ENCODE measurements at regions not wholly inside any gene's neighbourhood (a gene's known extent, or its start where the extent isn't known, plus 50 kb on each side); places are given as distances from the start of the nearest gene placed in this dataset.

DNA sequence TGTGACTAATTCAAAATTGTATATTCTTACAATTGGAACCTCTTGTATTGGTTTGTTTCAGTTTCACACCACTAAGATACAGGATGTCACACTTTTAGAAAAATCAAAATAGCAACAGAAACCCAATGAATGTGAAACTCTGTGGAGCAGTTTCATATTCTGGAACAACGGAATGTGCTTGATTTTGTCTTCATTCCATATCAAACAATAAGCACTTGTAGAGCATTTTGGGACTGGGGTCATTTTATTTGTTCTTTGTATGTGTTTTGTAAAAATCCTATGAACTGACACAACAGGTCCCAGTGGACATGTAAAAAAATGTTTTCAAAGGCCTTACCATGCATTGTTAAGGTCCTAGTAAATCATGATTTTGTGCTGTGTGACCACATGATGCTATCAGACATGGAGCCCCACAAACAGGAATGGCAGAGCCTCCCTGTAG, 123.1 kb downstream of the DKK1 start:
- DNase-seq (ENCODE audit: low spot score) = peak; percentile 6
- TF ChIP-seq, protein P1, sequence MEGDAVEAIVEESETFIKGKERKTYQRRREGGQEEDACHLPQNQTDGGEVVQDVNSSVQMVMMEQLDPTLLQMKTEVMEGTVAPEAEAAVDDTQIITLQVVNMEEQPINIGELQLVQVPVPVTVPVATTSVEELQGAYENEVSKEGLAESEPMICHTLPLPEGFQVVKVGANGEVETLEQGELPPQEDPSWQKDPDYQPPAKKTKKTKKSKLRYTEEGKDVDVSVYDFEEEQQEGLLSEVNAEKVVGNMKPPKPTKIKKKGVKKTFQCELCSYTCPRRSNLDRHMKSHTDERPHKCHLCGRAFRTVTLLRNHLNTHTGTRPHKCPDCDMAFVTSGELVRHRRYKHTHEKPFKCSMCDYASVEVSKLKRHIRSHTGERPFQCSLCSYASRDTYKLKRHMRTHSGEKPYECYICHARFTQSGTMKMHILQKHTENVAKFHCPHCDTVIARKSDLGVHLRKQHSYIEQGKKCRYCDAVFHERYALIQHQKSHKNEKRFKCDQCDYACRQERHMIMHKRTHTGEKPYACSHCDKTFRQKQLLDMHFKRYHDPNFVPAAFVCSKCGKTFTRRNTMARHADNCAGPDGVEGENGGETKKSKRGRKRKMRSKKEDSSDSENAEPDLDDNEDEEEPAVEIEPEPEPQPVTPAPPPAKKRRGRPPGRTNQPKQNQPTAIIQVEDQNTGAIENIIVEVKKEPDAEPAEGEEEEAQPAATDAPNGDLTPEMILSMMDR (IDR thresholded peaks at IDR 0.05; ENCODE audit: borderline replicate concordance, control extremely low read depth, extremely low read depth, insufficient read depth, missing control alignments) = no peak
- in situ Hi-C loops (cut with MboI; ENCODE audit: low sequenced_read_pairs, unreplicated experiment) = no loop called here

DNA sequence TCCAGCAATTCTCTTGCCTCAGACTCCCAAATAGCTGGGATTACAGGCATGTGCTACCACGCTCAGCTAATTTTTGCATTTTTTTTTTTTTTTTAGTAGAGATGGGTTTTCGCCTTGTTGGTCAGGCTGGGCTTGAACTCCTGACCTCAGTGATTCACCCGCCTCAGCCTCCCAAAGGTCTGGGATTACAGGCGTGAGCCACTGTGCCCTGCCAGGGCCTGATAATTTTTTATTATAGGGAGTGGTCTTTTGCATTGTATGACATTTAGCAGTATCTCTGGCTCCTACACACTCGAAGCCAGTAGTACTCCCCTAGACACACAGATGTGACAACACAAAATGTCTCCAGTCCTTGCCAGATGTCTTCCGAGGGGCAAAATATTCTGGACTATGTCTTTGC, 124.0 kb downstream of the DKK1 start:
- DNase-seq (ENCODE audit: low spot score) = no peak
- TF ChIP-seq, protein P1 (IDR thresholded peaks at IDR 0.05; ENCODE audit: borderline replicate concordance, control extremely low read depth, extremely low read depth, insufficient read depth, missing control alignments) = no peak
- in situ Hi-C loops (cut with MboI; ENCODE audit: low sequenced_read_pairs, unreplicated experiment) = no loop called here

DNA sequence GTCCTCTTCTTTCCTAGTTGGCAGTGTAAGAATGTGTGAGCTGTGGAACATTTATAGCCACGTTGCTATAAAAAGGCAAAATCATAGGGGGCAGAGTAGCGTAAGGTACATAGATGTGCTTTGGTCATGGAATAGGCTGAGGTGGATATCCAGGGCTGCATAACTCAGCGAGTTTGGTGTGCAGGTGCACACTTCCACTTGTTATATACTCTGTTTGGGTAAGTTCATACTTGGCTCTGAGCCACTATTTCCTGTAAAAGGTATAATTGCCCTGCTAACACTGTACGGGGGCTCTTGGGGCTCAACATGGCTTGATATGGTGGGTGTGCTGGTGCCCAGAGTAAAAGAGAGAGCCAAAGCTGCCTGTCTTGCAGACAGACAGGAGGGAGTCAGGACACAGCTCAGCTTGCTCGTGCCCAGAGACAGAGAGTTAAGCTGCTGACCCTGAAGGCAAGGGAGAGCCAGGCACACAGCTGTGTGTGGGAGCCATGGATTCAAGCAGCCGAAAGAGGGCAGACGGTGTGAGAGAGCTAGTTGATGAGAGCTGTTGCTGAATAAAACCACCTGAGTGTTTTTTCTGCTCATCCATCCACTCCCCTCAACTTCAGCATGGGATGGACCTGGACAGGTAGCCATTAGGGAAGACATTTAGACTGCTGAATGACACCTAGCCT, 126.7 kb downstream of the DKK1 start:
- TF ChIP-seq, protein P1 (IDR thresholded peaks at IDR 0.05; ENCODE audit: borderline replicate concordance, control extremely low read depth, extremely low read depth, insufficient read depth, missing control alignments) = no peak
- no peak for DNase-seq (ENCODE audit: low spot score)
- in situ Hi-C loops (cut with MboI; ENCODE audit: low sequenced_read_pairs, unreplicated experiment) = no loop called here

DNA sequence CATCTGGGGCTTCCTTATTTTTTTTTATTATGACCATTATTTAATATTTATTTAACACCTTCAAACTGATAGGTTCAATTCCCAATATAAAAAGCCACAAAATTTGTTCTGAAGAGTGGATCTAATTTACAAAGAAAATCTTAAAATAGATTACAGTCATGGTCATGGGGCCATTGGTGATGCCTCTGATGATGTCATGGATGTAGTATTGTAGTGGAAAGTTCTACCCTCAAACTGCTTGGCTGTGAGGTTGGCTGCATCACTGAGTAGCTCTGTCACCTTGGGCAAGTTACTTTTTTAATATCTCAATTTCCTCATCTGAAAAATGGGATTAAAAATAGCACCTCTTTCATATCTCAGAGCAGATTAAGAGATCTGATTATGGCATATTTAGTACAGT, 128.5 kb downstream of the DKK1 start:
- no peak for DNase-seq (ENCODE audit: low spot score)
- in situ Hi-C loops (cut with MboI; ENCODE audit: low sequenced_read_pairs, unreplicated experiment) = no loop called here
- TF ChIP-seq, protein P1 (IDR thresholded peaks at IDR 0.05; ENCODE audit: borderline replicate concordance, control extremely low read depth, extremely low read depth, insufficient read depth, missing control alignments) = no peak

DNA sequence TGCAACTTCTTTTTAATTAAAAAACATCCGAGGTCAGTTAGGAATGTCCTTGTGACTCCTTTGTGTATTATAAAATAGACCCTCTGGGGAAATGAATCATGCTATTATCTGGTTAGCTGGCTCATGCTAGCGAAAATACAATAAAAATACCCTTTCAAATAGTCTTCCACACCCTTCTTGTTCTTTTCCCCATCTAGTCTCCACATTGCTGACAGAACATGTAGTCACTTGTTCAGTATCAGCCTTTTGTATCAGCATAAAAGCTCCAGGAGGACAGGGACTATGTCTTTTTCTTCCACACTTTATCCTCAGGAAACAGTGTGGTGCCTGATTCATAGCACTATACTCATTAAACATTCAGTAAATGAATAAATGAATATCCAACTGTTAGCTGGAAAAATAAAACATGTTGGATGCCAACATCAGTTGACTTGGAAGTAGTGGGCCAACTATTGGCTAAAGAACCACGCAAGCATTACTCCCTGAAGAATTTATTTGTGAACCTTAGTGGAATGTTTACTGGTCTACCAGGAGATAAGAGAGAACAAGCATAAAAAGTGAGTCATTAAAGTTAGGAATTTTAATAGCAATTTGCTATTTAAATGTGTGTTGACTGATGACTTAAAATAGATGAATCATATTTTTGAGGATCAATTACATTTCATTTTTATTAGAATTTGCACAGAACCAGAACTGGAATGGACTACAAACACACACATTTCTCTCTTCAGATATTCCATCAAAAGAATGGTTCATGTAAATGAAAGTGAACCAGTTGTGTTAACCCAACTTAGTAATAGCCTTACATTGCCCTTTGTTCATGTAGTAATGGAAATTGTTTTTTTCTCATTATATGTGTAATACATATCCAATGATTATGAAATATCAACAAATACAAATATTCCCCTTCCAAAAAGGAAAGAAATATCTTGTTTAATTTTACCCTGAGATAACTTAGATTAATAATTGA, 129.6 kb downstream of the DKK1 start:
- in situ Hi-C loops (cut with MboI; ENCODE audit: low sequenced_read_pairs, unreplicated experiment) = no loop called here
- no peak for DNase-seq (ENCODE audit: low spot score)
- TF ChIP-seq, protein P1 (IDR thresholded peaks at IDR 0.05; ENCODE audit: borderline replicate concordance, control extremely low read depth, extremely low read depth, insufficient read depth, missing control alignments) = no peak

DNA sequence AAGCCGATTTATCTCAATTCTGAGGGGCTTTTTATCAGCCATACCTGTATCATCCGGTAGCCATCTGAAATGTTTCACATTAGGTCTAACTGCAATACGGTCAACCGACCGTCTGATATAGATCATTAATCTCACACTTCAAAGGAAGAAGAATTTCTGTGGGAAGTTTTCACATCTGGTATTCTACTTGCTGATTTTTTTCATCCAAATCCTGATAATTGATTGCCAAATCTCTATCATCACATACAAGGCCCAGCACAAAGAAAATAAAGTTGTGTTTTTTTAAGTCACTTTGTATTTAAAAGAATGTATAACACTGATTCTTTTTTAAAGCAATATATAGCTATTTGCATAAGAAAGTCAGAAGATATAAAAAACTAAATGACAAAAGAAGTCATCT, 132.3 kb downstream of the DKK1 start:
- TF ChIP-seq, protein P1 (IDR thresholded peaks at IDR 0.05; ENCODE audit: borderline replicate concordance, control extremely low read depth, extremely low read depth, insufficient read depth, missing control alignments) = no peak
- DNase-seq (ENCODE audit: low spot score) = no peak
- in situ Hi-C loops (cut with MboI; ENCODE audit: low sequenced_read_pairs, unreplicated experiment) = no loop called here
